ENCODE measurements at regions not wholly inside any gene's neighbourhood (a gene's known extent, or its start where the extent isn't known, plus 50 kb on each side); places are given as distances from the start of the nearest gene placed in this dataset.

DNA sequence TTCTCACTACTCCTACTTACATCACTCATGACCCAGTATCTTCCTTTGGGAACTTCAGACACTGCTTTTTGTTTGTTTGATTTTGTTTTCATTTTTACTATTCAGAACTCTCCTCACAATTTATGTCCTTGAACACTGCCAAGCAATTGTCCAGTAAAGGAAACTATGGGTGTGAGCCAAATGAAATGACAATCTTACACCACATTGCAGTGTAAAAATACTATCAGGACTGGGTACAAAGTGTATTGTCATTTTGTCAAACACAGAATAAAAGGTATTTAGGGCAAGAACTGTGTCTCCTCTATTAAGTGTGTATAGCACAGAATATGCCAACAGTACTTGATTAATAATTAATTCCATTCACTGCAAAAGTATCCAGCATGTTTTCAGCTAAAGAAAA lies 199.3 kb downstream of the ALG10B start:
- TF ChIP-seq EZH2 (IDR thresholded peaks at IDR 0.05; ENCODE audit: low read depth) = no peak
- TF ChIP-seq, protein P1, sequence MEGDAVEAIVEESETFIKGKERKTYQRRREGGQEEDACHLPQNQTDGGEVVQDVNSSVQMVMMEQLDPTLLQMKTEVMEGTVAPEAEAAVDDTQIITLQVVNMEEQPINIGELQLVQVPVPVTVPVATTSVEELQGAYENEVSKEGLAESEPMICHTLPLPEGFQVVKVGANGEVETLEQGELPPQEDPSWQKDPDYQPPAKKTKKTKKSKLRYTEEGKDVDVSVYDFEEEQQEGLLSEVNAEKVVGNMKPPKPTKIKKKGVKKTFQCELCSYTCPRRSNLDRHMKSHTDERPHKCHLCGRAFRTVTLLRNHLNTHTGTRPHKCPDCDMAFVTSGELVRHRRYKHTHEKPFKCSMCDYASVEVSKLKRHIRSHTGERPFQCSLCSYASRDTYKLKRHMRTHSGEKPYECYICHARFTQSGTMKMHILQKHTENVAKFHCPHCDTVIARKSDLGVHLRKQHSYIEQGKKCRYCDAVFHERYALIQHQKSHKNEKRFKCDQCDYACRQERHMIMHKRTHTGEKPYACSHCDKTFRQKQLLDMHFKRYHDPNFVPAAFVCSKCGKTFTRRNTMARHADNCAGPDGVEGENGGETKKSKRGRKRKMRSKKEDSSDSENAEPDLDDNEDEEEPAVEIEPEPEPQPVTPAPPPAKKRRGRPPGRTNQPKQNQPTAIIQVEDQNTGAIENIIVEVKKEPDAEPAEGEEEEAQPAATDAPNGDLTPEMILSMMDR (conservative IDR thresholded peaks at IDR 0.05) = no peak

All from PC-9 (cell line).